ENCODE measurements at regions not wholly inside any gene's neighbourhood (a gene's known extent, or its start where the extent isn't known, plus 50 kb on each side); places are given as distances from the start of the nearest gene placed in this dataset.

- no peak for TF ChIP-seq POLR2A (IDR thresholded peaks at IDR 0.05)
- no peak for TF ChIP-seq POLR2AphosphoS5 (IDR thresholded peaks at IDR 0.05)
- no peak for TF ChIP-seq CTCF (IDR thresholded peaks at IDR 0.05)
- TF ChIP-seq EP300 (IDR thresholded peaks at IDR 0.05): no peak
Measured at GRCh38 chr20:23264545-23264944, 86.0 kb upstream of the NXT1 start.
